ENCODE measurements at regions not wholly inside any gene's neighbourhood (a gene's known extent, or its start where the extent isn't known, plus 50 kb on each side); places are given as distances from the start of the nearest gene placed in this dataset.
A peak's percentile ranks its signal among the peaks of the same experiment; 100 is the strongest.

DNA sequence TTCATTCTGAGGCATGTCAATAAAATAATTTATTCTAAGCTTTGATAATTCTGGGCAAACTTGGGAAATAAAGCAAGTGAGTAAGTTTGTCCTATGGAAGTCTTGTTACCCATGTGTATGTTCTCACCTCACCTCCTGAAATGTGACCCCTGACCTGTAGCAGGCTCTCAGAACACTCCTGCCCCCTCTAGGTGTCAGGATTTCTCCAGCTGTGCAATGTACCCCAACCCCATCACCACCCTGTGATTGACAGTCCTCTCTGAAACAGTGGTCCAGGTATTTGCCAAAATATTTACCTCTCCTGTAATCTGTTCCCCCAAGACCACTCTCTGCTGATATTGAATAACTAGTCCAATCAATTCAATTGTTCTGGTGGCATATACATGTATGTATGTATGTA lies 122.6 kb upstream of the PTER start:
- no peaks in the 10 kb centered on the region for H3K79me2 ChIP-seq (ENCODE audit: low read length)
- H3K27me3 ChIP-seq (ENCODE audit: low read depth, low read length), result no peaks in the 10 kb centered on the region
- no peaks in the 10 kb centered on the region for H3K9me3 ChIP-seq (ENCODE audit: insufficient read depth, low read length)
- no peak overlapping the region for H3K27ac ChIP-seq (ENCODE audit: low read length)
- no peak overlapping the region for H2AFZ ChIP-seq (ENCODE audit: low read depth, low read length)
- no peaks in the 10 kb centered on the region for H4K20me1 ChIP-seq (ENCODE audit: insufficient read depth, low read length)
- no peaks in the 10 kb centered on the region for H3K4me1 ChIP-seq (ENCODE audit: low read length)
- TF ChIP-seq, protein P1, sequence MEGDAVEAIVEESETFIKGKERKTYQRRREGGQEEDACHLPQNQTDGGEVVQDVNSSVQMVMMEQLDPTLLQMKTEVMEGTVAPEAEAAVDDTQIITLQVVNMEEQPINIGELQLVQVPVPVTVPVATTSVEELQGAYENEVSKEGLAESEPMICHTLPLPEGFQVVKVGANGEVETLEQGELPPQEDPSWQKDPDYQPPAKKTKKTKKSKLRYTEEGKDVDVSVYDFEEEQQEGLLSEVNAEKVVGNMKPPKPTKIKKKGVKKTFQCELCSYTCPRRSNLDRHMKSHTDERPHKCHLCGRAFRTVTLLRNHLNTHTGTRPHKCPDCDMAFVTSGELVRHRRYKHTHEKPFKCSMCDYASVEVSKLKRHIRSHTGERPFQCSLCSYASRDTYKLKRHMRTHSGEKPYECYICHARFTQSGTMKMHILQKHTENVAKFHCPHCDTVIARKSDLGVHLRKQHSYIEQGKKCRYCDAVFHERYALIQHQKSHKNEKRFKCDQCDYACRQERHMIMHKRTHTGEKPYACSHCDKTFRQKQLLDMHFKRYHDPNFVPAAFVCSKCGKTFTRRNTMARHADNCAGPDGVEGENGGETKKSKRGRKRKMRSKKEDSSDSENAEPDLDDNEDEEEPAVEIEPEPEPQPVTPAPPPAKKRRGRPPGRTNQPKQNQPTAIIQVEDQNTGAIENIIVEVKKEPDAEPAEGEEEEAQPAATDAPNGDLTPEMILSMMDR (IDR thresholded peaks at IDR 0.05; ENCODE audit: low read depth, low read length), result peak; percentile 17; the same call in 1 of the 2 replicates
- no peak for TF ChIP-seq EZH2phosphoT487 (IDR thresholded peaks at IDR 0.05; ENCODE audit: low read depth)
- no peaks in the 10 kb centered on the region for H3K36me3 ChIP-seq (replicated peaks; ENCODE audit: low read depth, low read length)
- H3K4me2 ChIP-seq (ENCODE audit: low read length), result no peak overlapping the region
- no peak overlapping the region for H3K9ac ChIP-seq (ENCODE audit: low read length)
- no peak overlapping the region for H3K4me3 ChIP-seq (ENCODE audit: low read length)

DNA sequence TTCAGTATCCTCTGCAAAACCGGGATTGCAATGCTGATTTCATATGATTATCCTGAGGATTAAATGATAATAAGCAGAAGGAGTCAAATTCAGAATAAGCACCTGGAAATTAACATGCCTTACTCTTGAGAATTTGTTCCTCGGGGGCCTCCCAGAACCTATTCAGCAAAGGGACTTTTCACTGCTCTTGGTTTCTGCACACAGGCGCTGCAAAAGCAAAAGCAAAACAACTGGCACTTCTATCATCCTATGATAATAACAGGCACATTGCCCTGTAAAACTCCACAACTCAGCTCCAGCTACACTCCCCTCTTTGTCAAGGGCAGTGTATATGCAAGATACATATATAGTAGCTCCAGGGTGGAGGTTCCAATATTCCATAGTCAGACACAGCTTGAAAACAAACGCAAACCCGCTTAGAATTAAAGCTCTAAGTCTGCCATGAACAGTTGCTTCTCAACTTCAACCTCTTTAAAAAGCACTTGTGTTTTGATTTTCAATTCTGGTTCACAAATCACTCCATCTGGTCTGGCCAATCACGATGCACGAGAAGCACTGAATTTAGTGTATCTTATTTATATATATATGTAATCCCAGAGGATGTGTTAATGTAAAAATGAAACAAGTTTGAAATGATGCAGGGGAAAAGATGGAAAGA lies 119.9 kb upstream of the PTER start:
- no peak for TF ChIP-seq EZH2phosphoT487 (IDR thresholded peaks at IDR 0.05; ENCODE audit: low read depth)
- TF ChIP-seq, protein P1 (IDR thresholded peaks at IDR 0.05; ENCODE audit: low read depth, low read length), result no peak
- Histone ChIP-seq H3K79me2 (ENCODE audit: low read length) (no peaks in the 10 kb centered on the region), H3K27ac (ENCODE audit: low read length) (no peak overlapping the region), H4K20me1 (ENCODE audit: insufficient read depth, low read length) (no peaks in the 10 kb centered on the region), H3K9ac (ENCODE audit: low read length) (no peak overlapping the region), H3K4me2 (ENCODE audit: low read length) (no peak overlapping the region), H3K4me1 (ENCODE audit: low read length) (no peaks in the 10 kb centered on the region), H3K4me3 (ENCODE audit: low read length) (no peak overlapping the region), H2AFZ (ENCODE audit: low read depth, low read length) (no peak overlapping the region), H3K36me3 (replicated peaks; ENCODE audit: low read depth, low read length) (no peaks in the 10 kb centered on the region), H3K9me3 (ENCODE audit: insufficient read depth, low read length) (no peaks in the 10 kb centered on the region), H3K27me3 (ENCODE audit: low read depth, low read length) (no peaks in the 10 kb centered on the region)

DNA sequence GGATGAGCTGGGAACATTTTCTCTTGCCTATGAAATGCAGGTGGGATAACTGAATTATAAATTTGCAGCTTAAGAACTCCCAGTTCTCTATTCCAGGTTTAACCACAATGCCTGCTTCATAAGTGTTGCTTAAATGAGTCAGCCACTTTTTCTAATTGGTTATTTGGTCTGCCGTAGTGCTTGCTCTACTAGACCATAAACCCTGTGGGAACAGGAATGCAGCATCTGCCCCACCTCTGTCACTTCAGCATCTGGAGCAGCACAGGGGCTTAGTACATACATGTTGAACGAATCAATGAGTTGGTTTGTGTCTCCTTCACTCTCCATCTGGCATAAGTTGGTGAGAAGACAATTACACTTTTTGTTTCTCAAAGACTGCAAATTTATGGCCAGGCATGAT lies 95.2 kb upstream of the PTER start:
- Histone ChIP-seq H3K9me3 (ENCODE audit: insufficient read depth, low read length) (no peaks in the 10 kb centered on the region), H3K79me2 (ENCODE audit: low read length) (no peaks in the 10 kb centered on the region), H3K36me3 (replicated peaks; ENCODE audit: low read depth, low read length) (no peaks in the 10 kb centered on the region), H3K27me3 (ENCODE audit: low read depth, low read length) (no peaks in the 10 kb centered on the region), H3K4me1 (ENCODE audit: low read length) (no peaks in the 10 kb centered on the region), H3K4me3 (ENCODE audit: low read length) (no peak overlapping the region), H3K4me2 (ENCODE audit: low read length) (no peak overlapping the region), H4K20me1 (ENCODE audit: insufficient read depth, low read length) (no peaks in the 10 kb centered on the region), H3K9ac (ENCODE audit: low read length) (no peak overlapping the region), H3K27ac (ENCODE audit: low read length) (no peak overlapping the region), H2AFZ (ENCODE audit: low read depth, low read length) (no peak overlapping the region)
- no peak for TF ChIP-seq EZH2phosphoT487 (IDR thresholded peaks at IDR 0.05; ENCODE audit: low read depth)
- TF ChIP-seq, protein P1 (IDR thresholded peaks at IDR 0.05; ENCODE audit: low read depth, low read length), result no peak

DNA sequence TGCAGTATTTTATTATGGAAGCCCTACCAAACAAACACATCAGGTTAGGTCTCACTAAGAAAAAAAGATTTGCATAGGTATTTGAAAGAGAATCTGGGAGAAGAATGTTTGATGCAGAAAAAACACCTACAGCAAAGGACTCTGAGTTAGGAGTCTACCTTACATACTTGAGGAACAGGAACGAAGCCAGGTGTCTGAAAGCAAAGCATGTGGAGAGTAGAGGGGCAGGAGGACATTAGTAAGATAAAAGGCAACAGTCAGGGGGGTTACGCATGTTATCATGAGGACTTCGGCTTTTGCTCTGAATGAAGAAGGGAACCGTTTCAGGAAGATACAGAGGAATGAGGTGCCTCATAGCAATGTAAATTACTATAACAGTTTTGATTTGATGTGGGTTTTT lies 87.9 kb upstream of the PTER start:
- no peak overlapping the region for H2AFZ ChIP-seq (ENCODE audit: low read depth, low read length)
- H4K20me1 ChIP-seq (ENCODE audit: insufficient read depth, low read length), result no peaks in the 10 kb centered on the region
- H3K4me2 ChIP-seq (ENCODE audit: low read length), result no peak overlapping the region
- no peaks in the 10 kb centered on the region for H3K27me3 ChIP-seq (ENCODE audit: low read depth, low read length)
- H3K9me3 ChIP-seq (ENCODE audit: insufficient read depth, low read length), result no peaks in the 10 kb centered on the region
- H3K36me3 ChIP-seq (replicated peaks; ENCODE audit: low read depth, low read length), result no peaks in the 10 kb centered on the region
- H3K79me2 ChIP-seq (ENCODE audit: low read length), result no peaks in the 10 kb centered on the region
- no peak overlapping the region for H3K27ac ChIP-seq (ENCODE audit: low read length)
- H3K4me3 ChIP-seq (ENCODE audit: low read length), result no peak overlapping the region
- H3K4me1 ChIP-seq (ENCODE audit: low read length), result no peaks in the 10 kb centered on the region
- no peak overlapping the region for H3K9ac ChIP-seq (ENCODE audit: low read length)
- TF ChIP-seq, protein P1 (IDR thresholded peaks at IDR 0.05; ENCODE audit: low read depth, low read length), result no peak
- TF ChIP-seq EZH2phosphoT487 (IDR thresholded peaks at IDR 0.05; ENCODE audit: low read depth), result no peak

All from OCI-LY3 (cell line).